Panc1 (cell line): ENCODE measurements at regions not wholly inside any gene's neighbourhood (a gene's known extent, or its start where the extent isn't known, plus 50 kb on each side); places are given as distances from the start of the nearest gene placed in this dataset.

Experiments used
- CTCF ChIP-seq: fragments of 450-650 bp; IDR thresholded peaks from 2 replicates; pipeline ENCODE4 v1.5.1; 2017; ENCODE audit warnings: mild to moderate bottlenecking
- REST ChIP-seq, 2 experiments: IDR thresholded peaks; 2 replicates each; pipeline ENCODE4 v1.6.1; 2011 to 2012; ENCODE audit warnings: low read depth in 2 of 2, control low read depth in 1 of 2, low read length in 1 of 2, mild to moderate bottlenecking in 1 of 2, moderate library complexity in 1 of 2; ENCODE audit not compliant: insufficient read depth in 1 of 2

GRCh38 chr13:111513766-111514609 is 193.5 kb downstream of the TEX29 start:
- TF ChIP-seq CTCF = no peak
- no peak for TF ChIP-seq REST (IDR thresholded peaks at IDR 0.05; ENCODE audit: insufficient read depth in 1 of 2, low read depth in 2 of 2, low read length in 1 of 2)
